ENCODE measurements at regions not wholly inside any gene's neighbourhood (a gene's known extent, or its start where the extent isn't known, plus 50 kb on each side); places are given as distances from the start of the nearest gene placed in this dataset.
"Not testable (repeated sequence)": the region's sequence is repeated elsewhere in the genome, so short reads cannot be mapped to it uniquely, and the experiment has no call there.

- TF ChIP-seq, protein P1, sequence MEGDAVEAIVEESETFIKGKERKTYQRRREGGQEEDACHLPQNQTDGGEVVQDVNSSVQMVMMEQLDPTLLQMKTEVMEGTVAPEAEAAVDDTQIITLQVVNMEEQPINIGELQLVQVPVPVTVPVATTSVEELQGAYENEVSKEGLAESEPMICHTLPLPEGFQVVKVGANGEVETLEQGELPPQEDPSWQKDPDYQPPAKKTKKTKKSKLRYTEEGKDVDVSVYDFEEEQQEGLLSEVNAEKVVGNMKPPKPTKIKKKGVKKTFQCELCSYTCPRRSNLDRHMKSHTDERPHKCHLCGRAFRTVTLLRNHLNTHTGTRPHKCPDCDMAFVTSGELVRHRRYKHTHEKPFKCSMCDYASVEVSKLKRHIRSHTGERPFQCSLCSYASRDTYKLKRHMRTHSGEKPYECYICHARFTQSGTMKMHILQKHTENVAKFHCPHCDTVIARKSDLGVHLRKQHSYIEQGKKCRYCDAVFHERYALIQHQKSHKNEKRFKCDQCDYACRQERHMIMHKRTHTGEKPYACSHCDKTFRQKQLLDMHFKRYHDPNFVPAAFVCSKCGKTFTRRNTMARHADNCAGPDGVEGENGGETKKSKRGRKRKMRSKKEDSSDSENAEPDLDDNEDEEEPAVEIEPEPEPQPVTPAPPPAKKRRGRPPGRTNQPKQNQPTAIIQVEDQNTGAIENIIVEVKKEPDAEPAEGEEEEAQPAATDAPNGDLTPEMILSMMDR (IDR thresholded peaks at IDR 0.05): not testable (repeated sequence)
- TF ChIP-seq POLR2A, POLR2AphosphoS5 (IDR thresholded peaks at IDR 0.05): not testable (repeated sequence)
Measured at GRCh38 chr9:66198421-66198820, 461.5 kb downstream of the FOXD4L4 start.
